HK-2 (cell line): ENCODE measurements at regions not wholly inside any gene's neighbourhood (a gene's known extent, or its start where the extent isn't known, plus 50 kb on each side); places are given as distances from the start of the nearest gene placed in this dataset.

ENCODE experiments used
- DNase-seq: peaks from one replicate; pipeline ENCODE4 v3.0.0-alpha.2; 2018; ENCODE audit not compliant: unreplicated experiment

DNA sequence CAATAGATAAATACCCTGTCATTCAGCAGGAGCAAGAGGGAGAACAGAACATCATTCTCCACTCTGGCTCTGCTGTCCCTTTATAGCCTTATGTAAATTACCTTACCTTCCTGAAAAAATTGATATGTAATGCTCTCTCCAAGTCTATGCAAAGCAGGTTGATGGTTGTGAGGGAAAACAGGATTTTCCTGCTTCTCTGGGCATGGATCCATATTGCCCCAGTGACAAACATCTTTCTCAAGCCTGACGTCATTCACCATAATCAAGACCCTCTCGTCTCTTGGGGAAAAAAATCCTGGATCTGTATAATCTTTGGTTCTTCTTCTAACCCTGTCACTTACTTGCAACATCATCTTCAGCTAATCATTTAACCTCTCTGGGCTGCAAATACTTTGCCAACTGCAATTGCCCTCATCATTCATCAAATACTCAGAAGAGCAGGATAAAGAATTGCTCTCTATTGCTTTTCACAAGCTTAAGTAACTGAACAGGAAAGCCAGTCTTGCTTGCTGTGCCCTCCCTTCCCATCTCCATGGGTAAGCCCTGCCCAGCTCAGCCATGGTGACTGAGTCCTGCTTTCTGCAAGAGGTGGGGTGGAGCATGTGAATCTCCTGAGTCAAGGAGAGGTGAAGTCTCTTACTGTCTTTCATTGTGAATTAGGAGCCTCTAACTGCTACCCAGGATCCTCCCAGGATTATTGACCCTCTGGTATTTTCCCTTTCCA lies 123.7 kb upstream of the KLF7 start:
- DNase-seq = no peak

GRCh38 chr2:207290833-207291624 lies 125.3 kb upstream of the KLF7 start:
- DNase-seq = no peak

GRCh38 chr2:207291625-207292252 lies 126.0 kb upstream of the KLF7 start:
- no peak for DNase-seq

GRCh38 chr2:207296265-207296948 lies 130.7 kb upstream of the KLF7 start:
- no peak for DNase-seq

DNA sequence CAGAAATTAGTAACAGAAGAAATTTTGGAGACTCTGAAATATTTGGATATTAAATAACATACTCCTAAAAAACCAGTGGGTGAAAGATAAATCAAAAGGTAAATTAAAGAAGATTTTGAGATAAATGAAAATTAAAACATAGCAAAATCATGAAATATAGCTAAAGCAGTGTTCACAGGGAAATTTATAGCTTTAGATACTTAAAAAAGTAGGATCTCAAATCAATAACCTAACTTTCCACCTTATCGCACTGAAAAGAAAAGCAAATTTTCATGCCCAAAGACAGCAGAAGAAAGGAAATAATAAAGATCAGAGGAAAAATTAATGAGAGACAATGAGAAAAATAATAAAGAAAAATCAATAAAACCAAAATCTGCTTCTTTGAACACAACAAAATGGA lies 135.1 kb upstream of the KLF7 start:
- DNase-seq = no peak

- DNase-seq = no peak
Measured at GRCh38 chr2:207304761-207305160, 139.0 kb upstream of the KLF7 start.

GRCh38 chr2:207308519-207309224 lies 142.9 kb upstream of the KLF7 start:
- no peak for DNase-seq

- DNase-seq = peak; percentile 56
Measured at GRCh38 chr2:207311316-207312005, 145.7 kb upstream of the KLF7 start.

DNA sequence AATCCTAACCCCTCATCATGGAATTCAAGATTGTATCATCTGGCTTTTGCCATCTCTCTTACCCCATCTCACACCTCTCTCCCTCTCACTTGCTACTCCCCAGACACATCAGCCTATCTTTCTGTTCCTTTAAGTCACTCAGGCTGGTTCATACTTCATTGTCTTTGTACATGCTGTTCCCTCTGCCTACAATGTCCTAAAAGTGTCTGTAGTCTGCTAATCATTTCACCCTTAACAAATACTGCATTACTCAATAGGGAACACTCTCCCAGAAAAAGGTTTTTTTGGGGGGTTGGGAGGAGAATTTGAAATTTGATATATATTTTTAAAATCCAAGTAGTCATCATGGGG lies 146.2 kb upstream of the KLF7 start:
- no peak for DNase-seq

DNA sequence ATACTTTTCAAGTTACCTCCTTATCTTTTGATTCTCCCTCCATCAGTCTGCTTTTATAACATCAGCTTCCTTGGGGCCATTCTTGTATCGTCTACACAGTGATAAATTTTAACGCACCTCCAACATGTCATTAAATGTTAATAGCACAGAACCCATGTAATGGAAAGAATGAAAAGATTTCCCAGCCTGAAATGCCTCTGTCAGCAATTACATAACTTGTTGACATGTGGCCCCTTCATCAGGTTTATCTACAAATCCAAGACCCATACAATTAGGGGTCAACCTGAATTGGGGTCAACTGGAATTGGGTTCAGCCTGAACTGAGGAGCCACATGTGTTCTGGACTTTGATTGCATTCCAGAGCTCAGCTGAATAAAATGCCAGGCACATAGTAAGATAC lies 148.2 kb upstream of the KLF7 start:
- no peak for DNase-seq

- DNase-seq = no peak
Measured at GRCh38 chr2:207315131-207315530, 149.4 kb upstream of the KLF7 start.

- DNase-seq = no peak
Measured at GRCh38 chr2:207316484-207316883, 150.7 kb upstream of the KLF7 start.

DNA sequence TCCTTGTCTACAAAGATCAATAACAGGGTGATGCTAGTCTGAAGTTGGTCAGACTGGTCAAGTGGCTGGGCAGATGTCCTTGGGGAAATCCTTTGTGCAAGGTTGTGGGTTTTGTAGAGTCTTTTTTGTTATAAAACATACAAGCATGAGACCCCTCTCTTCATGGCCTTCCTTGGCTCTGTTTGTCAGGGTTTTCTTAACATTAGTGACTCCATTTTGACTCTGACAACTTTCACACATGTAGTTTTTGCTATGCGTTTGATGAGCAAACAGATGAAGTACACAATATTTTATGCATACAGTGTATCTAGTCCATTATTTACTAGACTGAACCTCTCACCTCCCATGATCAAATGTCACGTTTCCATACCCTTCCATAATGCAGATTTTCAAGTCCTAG lies 151.2 kb upstream of the KLF7 start:
- DNase-seq = no peak

GRCh38 chr2:207317378-207317984 lies 151.7 kb upstream of the KLF7 start:
- no peak for DNase-seq

GRCh38 chr2:207318181-207318628 lies 152.5 kb upstream of the KLF7 start:
- DNase-seq = no peak

DNA sequence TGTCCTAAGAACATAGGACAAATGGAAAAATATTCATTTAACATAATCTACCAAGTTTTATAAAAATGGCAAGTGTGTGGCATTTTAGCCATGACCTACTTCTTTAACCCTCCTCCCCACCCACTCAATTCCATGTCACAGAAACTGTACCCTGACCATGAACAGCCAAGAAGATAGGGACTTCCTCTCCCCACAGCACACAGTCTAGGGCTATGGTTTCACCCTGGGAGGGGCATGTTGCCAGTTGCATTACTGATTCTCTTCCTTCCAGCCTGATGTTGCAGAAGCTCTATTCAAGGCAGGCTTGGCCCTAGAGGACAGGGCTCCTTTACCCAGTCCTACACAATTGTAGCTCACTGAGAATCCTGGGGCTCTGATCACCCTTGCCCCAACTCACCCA lies 153.6 kb upstream of the KLF7 start:
- no peak for DNase-seq

- DNase-seq = no peak
Measured at GRCh38 chr2:207320381-207321159, 154.8 kb upstream of the KLF7 start.

DNA sequence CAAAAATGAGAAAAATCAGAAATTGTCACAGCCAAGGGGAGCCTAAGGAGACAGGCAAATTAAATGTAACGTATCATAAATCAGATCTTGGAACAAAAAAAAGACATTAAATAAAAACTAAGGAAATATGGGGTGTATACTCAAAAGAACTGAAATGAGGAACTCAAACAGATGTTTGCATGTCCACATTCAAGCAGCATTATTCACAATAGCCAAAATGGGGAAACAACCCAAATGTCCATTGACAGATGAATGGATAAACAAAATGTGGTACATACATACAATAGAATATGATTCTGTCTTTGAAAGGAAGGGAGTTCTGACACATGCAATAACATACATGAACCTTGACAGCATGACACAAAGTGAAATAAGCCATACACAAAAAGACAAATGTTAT lies 155.8 kb upstream of the KLF7 start:
- no peak for DNase-seq

GRCh38 chr2:207324001-207324400 lies 158.3 kb upstream of the KLF7 start:
- DNase-seq = no peak

DNA sequence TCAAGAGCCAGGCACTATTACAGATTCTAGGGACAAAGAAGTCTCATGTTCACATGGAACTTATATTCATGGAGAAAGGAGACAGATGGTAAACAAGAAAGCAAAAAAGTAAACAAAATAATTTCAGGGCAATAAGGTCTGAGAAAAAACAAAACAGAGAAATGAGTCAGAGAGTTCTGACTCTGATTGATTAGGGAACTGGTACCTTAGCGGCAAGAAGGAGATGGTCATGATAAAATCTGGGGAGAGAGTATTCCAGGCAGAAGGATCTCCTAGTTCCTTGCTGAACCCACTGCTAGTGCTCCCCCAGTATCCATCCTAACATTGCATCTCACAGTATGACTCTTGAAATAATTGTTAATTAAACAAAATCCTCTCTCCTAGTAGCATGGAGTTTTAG lies 161.8 kb upstream of the KLF7 start:
- no peak for DNase-seq
